Stimulated activated CD4-positive, alpha-beta T cell treated with anti-CD3 and anti-CD28 coated beads, TNF-alpha, amount 100 ng/mL, for 1 hour (primary cell): ENCODE measurements at regions not wholly inside any gene's neighbourhood (a gene's known extent, or its start where the extent isn't known, plus 50 kb on each side); places are given as distances from the start of the nearest gene placed in this dataset.
"Not testable (repeated sequence)": the region's sequence is repeated elsewhere in the genome, so short reads cannot be mapped to it uniquely, and the experiment has no call there.

Source experiments
- DNase-seq, 3 donors: peaks; one replicate each; pipeline ENCODE4 v3.0.0-alpha.2; 2020; ENCODE audit warnings: low read depth in 3 of 3, low spot score in 1 of 3

DNA sequence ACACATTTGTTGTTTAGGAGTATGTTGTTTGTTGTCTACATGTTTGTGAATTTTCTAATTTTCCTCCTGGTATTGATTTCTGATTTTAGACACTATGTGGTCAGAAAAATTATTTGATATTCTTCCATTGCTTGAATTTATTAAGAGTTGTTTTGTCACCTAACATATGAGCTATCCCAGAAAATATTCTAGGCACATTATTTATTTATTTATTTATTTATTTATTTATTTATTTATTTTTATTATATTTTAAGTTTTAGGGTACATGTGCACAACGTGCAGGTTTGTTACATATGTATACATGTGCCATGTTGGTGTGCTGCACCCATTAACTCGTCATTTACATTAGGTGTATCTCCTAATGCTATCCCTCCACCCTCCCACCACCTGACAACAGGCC lies 320.8 kb upstream of the CCNG1 start:
- not testable (repeated sequence) for DNase-seq

GRCh38 chr5:163134061-163134460 lies 303.3 kb upstream of the CCNG1 start:
- no peak for DNase-seq

GRCh38 chr5:163135849-163136248 lies 301.5 kb upstream of the CCNG1 start:
- no peak for DNase-seq

GRCh38 chr5:163161512-163161911 lies 275.9 kb upstream of the CCNG1 start:
- DNase-seq = no peak

- DNase-seq = no peak
These were observed 274.8 kb upstream of the CCNG1 start for GRCh38 chr5:163162645-163163044.

DNA sequence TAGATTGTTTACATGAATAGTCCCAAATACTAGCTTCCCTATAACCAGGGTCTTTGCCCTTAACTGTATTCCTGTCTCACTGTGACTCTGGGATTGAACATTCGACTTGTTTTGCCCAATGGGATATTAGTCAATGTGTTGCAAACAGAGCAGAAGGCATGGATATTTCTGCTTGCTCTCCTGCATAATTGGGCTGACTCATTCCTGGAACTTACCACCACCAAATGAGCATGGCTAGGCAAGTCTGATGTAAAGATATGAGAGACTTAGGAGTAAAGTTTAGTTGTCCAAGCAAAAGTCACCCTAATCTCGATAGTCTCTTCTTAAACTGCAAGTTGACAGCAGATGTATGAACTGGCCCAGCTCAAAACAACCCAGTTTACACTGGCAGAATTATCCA lies 273.5 kb upstream of the CCNG1 start:
- no peak for DNase-seq

- DNase-seq = no peak
These were observed 272.1 kb upstream of the CCNG1 start for GRCh38 chr5:163165277-163165676.

GRCh38 chr5:163170161-163170560 lies 267.2 kb upstream of the CCNG1 start:
- DNase-seq = not testable (repeated sequence)

DNA sequence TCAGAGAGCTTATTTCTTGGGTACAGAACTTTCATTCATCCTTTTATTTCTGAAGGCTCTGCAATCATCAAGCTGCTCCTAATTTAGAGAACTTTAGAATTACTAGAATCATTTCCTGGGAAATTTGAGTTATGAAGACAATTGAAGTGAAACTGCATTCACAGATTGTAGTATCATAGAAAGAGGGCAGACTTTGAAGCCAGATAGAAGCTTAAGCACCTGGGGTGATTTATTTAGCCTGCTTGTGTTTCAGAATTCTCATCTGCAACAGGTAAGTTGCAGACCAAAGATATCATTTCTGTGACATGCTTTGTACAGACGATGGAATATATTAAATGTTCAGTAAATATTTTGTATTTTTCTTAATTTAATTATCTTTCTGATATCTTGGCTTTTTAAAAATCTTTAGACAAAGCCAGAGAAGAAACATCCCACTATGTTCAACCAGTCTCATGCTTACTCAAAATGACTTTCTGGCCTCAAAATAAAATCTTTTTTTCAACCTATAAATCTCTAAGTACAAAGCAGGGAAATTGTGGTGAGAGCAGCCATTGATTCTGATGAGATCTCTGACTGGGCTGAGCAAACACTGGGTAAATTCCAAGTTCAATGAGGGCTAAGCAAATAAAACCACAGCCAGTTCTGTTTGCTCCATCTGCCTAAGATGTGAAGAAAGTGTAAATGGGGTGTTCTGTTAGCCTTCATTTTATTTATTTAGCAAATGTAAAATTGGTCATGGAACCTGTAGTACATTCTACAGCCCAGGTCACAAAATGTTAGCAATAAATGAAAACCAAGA lies 264.7 kb upstream of the CCNG1 start:
- no peak for DNase-seq

DNA sequence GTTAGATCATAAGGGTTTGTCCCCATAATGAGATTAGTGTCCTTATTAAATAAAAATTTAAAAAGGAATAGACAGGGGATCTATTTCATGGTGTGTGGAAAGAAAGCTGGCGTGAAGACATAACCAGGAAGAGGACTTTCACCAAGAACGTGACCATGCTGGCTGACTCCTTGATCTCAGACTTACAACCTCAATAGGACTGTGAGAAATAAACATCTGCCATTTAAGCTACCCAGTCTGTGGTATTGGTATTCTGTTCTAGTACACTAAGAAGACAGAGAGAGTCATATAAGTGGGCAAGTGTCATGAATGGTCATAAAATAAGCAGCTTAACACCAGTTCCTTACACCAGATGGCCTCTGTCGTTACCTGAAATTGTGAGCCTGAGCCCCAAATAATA lies 259.4 kb upstream of the CCNG1 start:
- no peak for DNase-seq

DNA sequence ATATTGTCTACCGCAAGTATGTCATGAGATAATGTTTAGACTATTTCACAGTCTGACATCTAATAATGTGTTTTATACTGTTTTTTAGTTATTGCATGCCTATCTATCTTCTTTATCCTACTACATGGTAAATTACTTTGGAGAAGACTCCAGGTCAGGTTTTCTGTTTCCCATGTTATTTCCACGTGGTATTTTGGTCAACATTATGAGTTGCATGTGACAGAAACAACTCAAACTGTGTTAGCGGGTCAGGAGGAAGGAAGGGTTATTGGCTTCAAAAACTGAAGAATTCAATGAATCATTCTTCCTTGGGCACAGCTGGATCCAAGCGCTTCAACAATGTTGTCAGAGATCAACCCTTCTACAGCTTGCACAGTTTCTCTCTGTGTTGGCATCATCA lies 252.1 kb upstream of the CCNG1 start:
- DNase-seq = no peak

- no peak for DNase-seq
These were observed 248.3 kb upstream of the CCNG1 start for GRCh38 chr5:163189023-163189553.

DNA sequence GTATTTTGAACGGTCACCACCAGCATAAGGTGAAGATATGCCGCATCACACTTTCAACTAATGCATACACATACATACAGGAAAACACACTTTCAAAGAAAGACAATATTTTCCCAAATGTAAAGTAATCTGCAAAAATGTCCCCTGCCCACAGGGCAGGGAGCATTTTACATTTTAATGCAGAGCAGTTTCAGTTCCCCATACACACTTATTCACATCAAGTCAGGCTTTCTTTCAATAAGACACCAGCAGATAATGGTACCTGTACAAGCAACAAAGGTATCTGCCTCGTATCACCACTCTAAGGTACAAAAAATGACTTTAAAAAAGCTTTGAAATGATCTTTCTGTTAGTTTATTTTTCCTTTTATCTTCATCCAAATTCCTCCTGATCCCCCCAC lies 247.1 kb upstream of the CCNG1 start:
- no peak for DNase-seq

- DNase-seq = no peak
These were observed 246.6 kb upstream of the CCNG1 start for GRCh38 chr5:163190784-163191183.

DNA sequence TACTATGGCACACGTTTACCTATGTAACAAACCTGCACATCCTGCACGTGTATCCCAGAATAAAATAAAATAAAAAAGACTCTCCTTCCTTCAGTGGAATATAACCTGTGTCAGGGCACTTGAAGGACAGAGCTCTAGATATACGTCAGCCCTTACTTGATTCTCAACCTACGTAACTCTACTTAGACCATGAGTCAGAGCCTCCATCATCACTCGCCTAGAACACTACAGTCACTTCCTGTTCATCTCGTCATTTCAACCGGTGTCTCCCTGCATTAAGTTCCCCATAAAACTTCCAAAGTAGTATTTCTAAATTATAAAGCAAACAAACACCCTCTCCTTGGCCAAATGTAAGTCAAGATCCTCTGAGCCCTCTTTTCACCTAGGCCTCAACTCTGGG lies 243.5 kb upstream of the CCNG1 start:
- no peak for DNase-seq

DNA sequence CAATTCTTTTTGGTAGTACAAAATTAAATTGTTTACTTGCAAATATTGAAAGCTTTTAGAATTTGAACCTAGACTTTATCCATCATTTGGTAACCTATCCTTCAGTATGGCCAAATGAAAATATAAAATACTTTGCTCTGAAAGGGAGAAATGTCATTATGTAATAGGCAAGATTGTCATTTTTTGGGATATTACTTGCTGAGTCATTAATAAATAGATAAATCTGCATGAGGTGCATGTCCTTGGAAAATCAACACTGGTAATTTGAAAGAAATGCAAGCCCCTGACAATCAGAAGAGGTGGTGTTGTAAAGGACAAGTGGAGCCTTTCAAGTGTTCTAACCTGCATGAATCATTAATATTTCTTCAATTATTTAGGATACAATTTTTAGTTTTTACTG lies 231.8 kb upstream of the CCNG1 start:
- no peak for DNase-seq

DNA sequence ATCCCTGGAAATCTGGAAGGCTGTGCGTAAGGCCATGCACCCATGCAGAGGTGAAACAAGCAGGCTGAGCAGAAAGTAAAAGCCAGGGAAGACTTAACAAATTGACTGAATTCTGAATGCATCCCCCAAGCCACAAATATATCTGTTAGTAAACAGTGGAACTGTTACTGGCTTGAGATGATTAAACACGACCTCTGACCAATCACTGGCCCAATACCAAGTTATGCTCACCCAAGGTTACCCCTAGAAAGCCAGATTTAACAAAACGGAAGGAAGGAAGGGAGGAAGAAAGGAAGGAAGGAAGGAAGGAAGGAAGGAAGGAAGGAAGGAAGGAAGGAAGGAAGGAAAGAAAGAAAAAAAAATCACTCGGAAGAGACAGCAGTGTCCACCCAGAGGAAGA lies 215.8 kb upstream of the CCNG1 start:
- no peak for DNase-seq

DNA sequence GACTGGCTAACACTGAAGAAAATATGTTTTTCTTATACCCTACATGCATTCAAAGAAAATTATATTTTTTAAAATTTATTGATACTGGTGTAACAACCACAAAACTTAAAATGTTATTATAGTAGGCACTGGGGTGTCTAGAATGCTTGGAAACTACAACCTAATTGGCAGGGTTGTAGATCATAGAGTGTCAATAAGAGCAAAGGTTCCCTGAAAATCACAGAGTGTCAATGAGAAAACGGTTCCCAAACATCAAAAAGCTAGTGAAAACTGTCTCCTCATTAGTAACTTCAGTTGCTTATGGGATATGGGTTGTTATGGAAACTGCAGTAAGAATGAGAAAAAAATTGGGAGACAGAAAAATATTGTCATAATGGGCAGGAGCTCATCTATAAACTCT lies 214.4 kb upstream of the CCNG1 start:
- no peak for DNase-seq

- no peak for DNase-seq
These were observed 192.9 kb upstream of the CCNG1 start for GRCh38 chr5:163244445-163244987.

GRCh38 chr5:163245584-163245983 lies 191.8 kb upstream of the CCNG1 start:
- no peak for DNase-seq

- no peak for DNase-seq
These were observed 189.1 kb upstream of the CCNG1 start for GRCh38 chr5:163248333-163248732.

DNA sequence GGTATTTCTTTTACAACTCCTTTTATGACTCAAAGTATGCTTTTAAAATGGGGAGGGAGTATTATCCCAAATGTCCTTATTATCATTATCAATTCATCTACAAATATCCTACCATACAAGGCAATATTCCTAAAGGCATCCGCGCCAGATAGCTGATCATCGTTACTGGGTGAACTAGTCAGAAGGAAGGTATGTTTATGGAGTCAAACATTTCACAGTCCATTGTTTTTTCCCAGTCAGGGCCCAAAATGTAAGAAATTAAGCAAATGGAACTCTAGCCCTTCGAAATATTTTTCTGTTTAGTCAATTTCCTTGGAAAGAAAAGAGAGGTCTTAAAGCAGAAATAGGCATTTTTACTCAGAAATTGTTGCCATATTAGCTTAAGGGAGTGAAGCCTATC lies 188.5 kb upstream of the CCNG1 start:
- no peak for DNase-seq

GRCh38 chr5:163252950-163253349 lies 184.4 kb upstream of the CCNG1 start:
- DNase-seq = no peak
